ENCODE measurements at regions not wholly inside any gene's neighbourhood (a gene's known extent, or its start where the extent isn't known, plus 50 kb on each side); places are given as distances from the start of the nearest gene placed in this dataset.

- TF ChIP-seq CTCF (optimal IDR thresholded peaks at IDR 0.05 in 1 of 3, IDR thresholded peaks at IDR 0.05 in 1 of 3, conservative IDR thresholded peaks at IDR 0.05 in 1 of 3; ENCODE audit: extremely low read depth in 1 of 3, insufficient read depth in 2 of 3, low read length in 3 of 3) = no peak
- no peak for TF ChIP-seq EZH2 (IDR thresholded peaks at IDR 0.05; ENCODE audit: low read length)
Measured at GRCh38 chr2:6203291-6203959, 511.2 kb downstream of the SOX11 start.
